22Rv1 (cell line): ENCODE measurements at regions not wholly inside any gene's neighbourhood (a gene's known extent, or its start where the extent isn't known, plus 50 kb on each side); places are given as distances from the start of the nearest gene placed in this dataset.

Experiments used
- ZFX ChIP-seq: fragments of 450-650 bp; IDR thresholded peaks from 2 replicates; pipeline ENCODE4 v1.6.1; 2017; ENCODE audit warnings: antibody characterized with exemption, borderline replicate concordance
- TF ChIP-seq, protein P1 (sequence below): fragments of 450-650 bp; IDR thresholded peaks from 2 replicates; pipeline ENCODE4 v1.5.1; 2017; ENCODE audit warnings: mild to moderate bottlenecking

GRCh38 chr4:60215906-60216305 is 984.2 kb upstream of the ADGRL3 start:
- TF ChIP-seq, protein P1, sequence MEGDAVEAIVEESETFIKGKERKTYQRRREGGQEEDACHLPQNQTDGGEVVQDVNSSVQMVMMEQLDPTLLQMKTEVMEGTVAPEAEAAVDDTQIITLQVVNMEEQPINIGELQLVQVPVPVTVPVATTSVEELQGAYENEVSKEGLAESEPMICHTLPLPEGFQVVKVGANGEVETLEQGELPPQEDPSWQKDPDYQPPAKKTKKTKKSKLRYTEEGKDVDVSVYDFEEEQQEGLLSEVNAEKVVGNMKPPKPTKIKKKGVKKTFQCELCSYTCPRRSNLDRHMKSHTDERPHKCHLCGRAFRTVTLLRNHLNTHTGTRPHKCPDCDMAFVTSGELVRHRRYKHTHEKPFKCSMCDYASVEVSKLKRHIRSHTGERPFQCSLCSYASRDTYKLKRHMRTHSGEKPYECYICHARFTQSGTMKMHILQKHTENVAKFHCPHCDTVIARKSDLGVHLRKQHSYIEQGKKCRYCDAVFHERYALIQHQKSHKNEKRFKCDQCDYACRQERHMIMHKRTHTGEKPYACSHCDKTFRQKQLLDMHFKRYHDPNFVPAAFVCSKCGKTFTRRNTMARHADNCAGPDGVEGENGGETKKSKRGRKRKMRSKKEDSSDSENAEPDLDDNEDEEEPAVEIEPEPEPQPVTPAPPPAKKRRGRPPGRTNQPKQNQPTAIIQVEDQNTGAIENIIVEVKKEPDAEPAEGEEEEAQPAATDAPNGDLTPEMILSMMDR: no peak
- no peak for TF ChIP-seq ZFX
